HG03108 (cell line): ENCODE measurements at regions not wholly inside any gene's neighbourhood (a gene's known extent, or its start where the extent isn't known, plus 50 kb on each side); places are given as distances from the start of the nearest gene placed in this dataset.
"Not testable (repeated sequence)": the region's sequence is repeated elsewhere in the genome, so short reads cannot be mapped to it uniquely, and the experiment has no call there.

Experiments
- ATAC-seq: cut with Tn5 transposase; IDR thresholded peaks from one replicate; pipeline ENCODE4 v1.9.1; 2021; ENCODE audit warnings: moderate library complexity; ENCODE audit not compliant: unreplicated experiment

GRCh38 chr7:96921771-96922170, 83.6 kb upstream of the DLX6 start:
- ATAC-seq, result no peak

- not testable (repeated sequence) for ATAC-seq
These were observed 82.0 kb upstream of the DLX6 start for GRCh38 chr7:96923345-96923744.

- ATAC-seq, result no peak
These were observed 78.2 kb upstream of the DLX6 start for GRCh38 chr7:96927131-96927530.

GRCh38 chr7:96928965-96929364, 76.4 kb upstream of the DLX6 start:
- no peak for ATAC-seq

GRCh38 chr7:96931891-96932290, 73.5 kb upstream of the DLX6 start:
- no peak for ATAC-seq

- no peak for ATAC-seq
These were observed 72.2 kb upstream of the DLX6 start for GRCh38 chr7:96933067-96933645.

GRCh38 chr7:96936621-96937020, 68.7 kb upstream of the DLX6 start:
- no peak for ATAC-seq

GRCh38 chr7:96942112-96942511, 63.2 kb upstream of the DLX6 start:
- no peak for ATAC-seq

GRCh38 chr7:96949766-96950165, 55.6 kb upstream of the DLX6 start:
- ATAC-seq, result no peak

GRCh38 chr7:96952974-96953391, 52.4 kb upstream of the DLX6 start:
- ATAC-seq, result no peak

GRCh38 chr7:96953676-96954513, 51.5 kb upstream of the DLX6 start:
- no peak for ATAC-seq
